ENCODE measurements at regions not wholly inside any gene's neighbourhood (a gene's known extent, or its start where the extent isn't known, plus 50 kb on each side); places are given as distances from the start of the nearest gene placed in this dataset.
"Not testable (repeated sequence)": the region's sequence is repeated elsewhere in the genome, so short reads cannot be mapped to it uniquely, and the experiment has no call there.

DNA sequence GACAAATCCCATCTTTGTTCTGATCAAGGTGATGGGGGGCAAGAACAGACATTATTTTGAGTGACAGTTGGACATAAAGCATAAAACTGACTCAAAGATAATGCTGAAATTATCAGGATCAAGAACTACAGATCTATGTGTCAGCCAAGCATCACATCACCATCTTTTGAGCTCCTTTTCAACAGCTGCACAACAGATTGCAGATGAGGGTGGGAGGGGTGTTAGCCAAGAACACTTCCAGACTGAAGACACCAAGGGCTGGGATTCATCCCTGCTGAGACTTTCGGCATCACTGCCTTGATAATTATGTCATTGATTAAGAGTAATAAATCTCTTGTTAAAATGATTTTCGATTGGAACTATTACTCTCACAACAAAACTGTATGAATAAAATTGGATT, 191.5 kb upstream of the NETO1 start:
- no peak for DNase-seq (ENCODE audit: low spot score)
- in situ Hi-C loops (cut with HindIII; ENCODE audit: low sequenced_read_pairs) = no loop called here

DNA sequence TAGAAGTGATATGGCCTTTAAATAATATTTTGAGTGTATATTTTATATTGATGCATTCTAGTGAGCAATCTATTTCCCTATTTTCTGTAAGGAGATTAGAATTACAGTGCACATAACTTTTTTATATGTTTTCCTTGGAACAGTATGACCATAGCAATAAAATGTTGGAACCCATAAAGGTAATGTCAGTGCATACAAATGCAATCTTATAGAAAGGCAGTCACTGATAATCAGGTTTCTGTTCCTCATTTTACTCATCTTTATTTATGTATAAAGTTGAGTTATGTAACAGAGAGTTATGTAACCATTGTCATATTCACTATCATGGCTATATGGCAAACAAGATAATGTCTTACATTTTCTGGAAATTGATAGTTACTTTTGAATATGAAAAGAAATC, 179.9 kb upstream of the NETO1 start:
- no peak for DNase-seq (ENCODE audit: low spot score)
- in situ Hi-C loops (cut with HindIII; ENCODE audit: low sequenced_read_pairs) = no loop called here

DNA sequence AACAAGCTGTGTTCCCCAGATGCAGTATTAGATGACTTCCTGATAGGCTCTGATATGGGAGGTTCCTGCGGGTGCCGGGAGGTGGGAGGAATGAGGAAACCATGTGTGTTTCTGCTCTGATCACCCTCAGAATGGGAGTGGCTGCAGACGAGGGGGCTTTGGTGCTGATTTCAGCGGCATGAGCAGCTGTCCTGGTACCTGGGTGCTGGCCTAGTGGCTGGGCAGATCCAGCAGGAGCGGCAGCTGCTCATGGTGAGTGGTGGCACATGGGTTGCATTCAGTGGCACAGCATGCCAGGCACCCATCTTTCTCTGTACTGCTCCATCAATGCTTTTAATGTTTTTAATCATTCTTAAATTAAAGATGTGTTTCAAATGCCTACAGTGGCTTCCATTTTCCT, 177.2 kb upstream of the NETO1 start:
- in situ Hi-C loops (cut with HindIII; ENCODE audit: low sequenced_read_pairs) = no loop called here
- no peak for DNase-seq (ENCODE audit: low spot score)

DNA sequence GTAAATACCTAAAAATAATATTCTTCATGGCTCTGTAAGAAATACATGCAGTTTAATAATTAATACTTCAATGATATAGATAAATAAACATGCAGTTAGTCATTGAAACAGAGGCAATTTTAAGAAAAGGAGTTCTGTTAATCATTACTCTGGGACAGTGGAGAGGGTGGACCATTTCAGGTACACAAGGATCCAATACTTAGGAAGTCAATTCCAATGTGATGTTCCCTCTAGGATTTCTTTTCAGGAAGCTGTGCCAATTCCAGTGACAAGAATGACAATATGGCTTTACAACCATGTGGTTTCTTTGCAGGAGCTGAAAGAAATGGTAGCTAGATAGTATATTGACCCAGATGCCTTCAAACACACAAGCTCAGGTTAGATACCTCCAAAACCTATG, 175.8 kb upstream of the NETO1 start:
- no peak for DNase-seq (ENCODE audit: low spot score)
- in situ Hi-C loops (cut with HindIII; ENCODE audit: low sequenced_read_pairs) = no loop called here

DNA sequence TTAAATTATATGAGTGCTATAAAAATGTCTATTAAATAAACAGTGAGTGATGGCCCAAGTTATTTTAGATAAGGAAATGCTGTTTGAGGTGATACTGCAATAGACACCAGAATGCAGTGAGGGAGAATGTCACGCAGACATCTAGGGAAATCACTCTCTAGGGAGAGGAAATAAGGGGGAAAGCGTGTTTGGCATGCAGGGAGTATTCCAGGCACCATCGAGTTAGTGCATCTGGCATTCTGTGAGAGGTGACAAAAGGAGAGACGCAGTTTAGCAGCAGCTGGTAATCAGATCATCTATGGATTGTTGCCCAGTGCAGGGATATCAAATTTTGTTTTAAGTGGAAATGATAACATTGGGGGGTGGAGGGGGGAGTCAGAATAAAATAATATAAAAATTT, 175.4 kb upstream of the NETO1 start:
- in situ Hi-C loops (cut with HindIII; ENCODE audit: low sequenced_read_pairs) = no loop called here

DNA sequence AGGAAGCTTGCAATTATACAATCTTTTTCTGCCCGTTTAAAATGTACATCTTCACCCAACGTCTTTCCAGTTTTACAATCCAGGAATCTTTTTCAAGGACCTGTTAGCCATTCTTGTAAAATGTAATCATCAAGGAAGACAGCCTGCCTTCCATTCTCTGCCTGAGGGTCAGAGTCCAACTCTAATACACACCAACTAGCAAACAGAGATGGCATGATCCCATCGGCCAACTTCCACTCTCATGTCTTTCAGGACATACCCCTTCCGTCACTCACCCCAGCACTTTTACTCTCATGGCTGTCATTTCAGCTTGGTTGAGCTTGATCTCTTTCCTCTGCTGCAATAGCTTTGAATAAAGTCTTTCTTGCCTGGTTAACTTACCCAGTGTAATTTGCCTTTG, 172.5 kb upstream of the NETO1 start:
- in situ Hi-C loops (cut with HindIII; ENCODE audit: low sequenced_read_pairs) = no loop called here
- no peak for DNase-seq (ENCODE audit: low spot score)

More for the DNA sequence above, 175.4 kb upstream of the NETO1 start:
- no peak for DNase-seq (ENCODE audit: low spot score)

DNA sequence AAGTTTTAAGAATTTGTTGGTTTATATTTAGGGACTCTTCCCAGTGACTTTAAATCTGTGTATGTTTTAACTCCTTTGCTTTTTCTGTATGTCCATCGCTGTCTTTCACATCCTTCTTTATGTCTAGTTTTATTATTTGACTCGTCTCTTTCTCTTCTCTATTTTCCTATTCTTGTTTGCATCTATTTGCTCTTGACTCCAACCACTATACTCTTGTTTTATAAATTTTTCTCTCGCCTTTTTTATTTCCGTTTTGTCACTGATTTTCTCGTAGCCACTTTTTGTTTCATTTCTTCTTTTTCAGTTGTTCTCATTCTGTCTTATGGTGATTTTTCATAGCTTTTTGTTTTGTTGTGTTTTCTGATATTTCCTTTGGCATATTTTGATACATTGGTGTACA, 170.5 kb upstream of the NETO1 start:
- in situ Hi-C loops (cut with HindIII; ENCODE audit: low sequenced_read_pairs) = no loop called here

DNA sequence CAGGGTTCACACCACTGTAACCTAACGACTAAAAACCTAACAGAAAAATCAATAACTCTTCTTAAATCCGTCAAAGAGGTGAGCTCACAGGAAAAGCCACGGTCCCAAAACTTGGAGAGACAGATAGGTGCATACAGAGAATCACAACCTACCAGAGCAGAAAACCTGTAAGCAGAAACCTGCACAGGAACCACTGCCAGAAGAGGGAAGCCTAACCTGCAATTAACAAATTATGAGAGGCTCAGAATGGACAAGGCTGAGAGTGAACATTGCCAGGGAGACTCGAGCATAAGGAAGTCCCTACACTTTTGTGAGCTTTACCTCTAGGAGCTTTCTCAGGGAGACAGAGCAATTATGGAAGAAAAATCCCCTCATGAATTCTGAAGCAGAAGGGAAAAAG, 156.2 kb upstream of the NETO1 start:
- in situ Hi-C loops (cut with HindIII; ENCODE audit: low sequenced_read_pairs) = no loop called here
- DNase-seq (ENCODE audit: low spot score) = no peak

More for the DNA sequence above, 170.5 kb upstream of the NETO1 start:
- DNase-seq (ENCODE audit: low spot score) = no peak

DNA sequence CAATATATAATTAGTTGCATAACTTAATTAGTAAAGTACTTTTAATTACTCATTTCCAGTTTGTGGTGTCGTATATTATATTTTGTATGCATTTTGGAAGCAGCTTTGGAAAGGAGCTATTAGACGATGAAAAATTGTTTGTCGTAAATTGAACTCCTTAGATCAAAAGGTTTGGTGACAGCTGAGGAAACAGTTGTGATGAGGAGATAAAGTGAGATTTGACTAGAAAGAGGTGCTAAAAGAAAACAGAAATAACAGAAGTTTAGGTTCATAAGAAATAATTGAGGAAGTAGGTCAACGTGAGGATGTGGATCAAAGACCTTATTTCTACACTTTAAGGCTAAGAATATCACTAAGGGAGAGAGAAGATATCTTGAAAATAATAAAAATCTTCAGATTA, 141.9 kb upstream of the NETO1 start:
- no peak for DNase-seq (ENCODE audit: low spot score)
- in situ Hi-C loops (cut with HindIII; ENCODE audit: low sequenced_read_pairs) = no loop called here

DNA sequence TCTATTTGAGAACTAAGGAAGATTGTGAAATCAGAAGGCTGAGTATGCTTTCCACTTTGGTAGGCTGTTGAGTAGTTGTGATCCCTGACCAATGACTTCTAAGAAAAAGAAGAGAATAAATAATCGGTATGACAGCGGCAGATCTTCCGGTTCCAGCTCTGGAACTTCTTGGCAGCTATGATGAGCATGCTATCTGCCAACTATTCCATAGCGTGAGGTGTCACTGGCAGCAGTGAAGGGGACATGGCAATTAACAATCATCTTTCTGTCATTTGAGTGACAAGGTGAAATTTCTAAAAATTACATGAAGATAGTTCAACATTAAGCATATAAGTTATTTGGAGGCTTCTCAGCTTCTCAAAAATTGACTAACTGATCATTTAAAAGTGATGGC, 140.1 kb upstream of the NETO1 start:
- no peak for DNase-seq (ENCODE audit: low spot score)
- in situ Hi-C loops (cut with HindIII; ENCODE audit: low sequenced_read_pairs) = no loop called here

DNA sequence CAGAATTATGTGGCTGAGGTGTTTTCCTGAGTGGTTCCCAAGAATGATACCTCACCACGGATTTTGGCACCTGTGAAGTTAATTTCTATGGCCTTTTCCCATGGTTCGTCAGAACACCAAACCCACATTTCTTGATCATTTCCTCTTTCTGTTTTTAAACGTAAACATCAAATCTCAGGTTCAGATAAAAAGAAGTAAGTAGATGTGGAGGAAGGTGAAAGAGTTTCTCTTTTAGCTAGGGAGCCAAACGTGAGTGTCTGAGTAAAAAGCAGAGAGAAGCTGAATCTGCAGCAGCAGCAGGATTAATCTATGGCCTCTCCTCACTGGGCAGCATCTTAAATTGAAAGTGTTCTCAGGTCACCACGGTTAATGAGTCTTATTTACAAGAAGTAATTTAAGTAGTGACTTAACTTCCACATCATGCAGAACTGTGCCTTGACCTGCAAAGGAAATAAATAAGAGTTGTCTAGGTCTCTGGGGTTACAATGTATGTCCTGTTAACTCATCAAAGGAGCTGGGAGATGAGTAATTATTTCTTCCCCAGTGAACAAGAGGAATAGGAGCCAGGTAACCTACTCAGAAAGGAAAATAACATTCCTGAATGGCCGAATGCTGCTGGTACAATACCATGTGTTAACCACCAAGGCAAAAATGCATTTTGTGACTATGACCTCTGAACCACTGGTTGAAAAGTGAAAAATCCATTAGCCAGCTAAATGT, 139.6 kb upstream of the NETO1 start:
- no peak for DNase-seq (ENCODE audit: low spot score)
- in situ Hi-C loops (cut with HindIII; ENCODE audit: low sequenced_read_pairs) = no loop called here

DNA sequence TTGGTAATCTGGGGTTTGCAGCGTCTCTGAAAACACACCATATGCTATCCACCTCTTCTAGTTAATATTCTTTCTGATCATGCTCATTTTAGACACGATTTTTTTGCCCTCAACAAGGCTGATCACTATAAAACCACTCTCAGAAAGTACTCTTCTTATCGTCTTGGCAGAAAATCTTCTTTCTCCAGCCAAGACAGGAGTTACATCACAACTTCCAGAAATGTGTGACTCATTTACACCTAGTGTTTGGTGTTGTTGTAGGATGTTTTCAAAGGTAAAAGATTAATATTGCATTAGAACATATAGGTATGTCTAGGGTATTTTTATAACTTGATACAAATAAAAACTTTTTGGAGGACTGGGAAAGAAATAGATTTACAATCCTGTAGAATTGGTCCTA, 138.5 kb upstream of the NETO1 start:
- no peak for DNase-seq (ENCODE audit: low spot score)
- in situ Hi-C loops (cut with HindIII; ENCODE audit: low sequenced_read_pairs) = no loop called here

DNA sequence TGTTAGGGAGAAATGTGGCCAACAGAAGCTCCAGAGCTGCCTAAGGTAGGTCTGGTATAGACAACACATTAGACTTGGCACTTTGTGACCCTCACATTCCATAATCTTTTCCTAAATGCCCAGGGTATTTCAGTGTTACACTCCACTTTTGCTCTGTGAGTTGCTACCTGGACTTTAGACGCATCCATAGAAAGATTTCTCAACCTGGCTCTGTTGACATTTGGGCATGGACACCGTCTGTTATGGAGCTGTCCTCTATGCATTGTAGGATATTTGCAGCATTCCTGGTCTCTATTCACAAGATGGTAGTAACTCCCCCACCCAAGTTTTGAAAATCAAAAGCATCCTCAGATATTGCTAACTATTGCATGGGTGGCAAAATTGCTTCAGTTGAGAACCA, 136.5 kb upstream of the NETO1 start:
- no peak for DNase-seq (ENCODE audit: low spot score)
- in situ Hi-C loops (cut with HindIII; ENCODE audit: low sequenced_read_pairs) = no loop called here

DNA sequence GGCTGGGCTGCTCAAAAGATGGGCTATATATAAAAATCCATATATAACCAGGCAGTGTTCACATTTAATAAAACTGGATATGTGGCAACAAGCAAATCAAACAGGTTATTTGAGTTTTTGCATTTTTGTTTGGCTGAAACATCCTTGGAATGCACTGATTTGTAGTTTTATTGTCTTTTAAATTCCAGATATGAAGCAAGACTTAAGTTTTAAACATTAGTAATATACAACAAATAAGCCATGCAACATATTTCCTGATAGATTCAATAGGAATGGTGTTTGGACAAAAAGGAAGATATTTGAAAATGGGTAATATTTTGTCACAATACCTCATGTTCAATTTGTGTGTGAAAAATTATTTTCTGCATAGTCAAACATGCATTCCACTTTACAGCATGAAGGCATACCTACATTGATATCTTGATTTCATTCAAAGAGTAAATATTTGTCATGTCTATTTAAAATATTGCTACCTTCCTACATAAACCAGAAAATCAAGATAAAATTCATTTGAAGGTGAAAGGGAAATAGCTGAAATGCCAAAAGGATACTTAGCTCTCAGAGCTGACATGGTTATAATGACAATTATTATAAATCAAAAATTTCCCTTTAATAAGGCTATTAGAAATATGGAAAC, 132.3 kb upstream of the NETO1 start:
- in situ Hi-C loops (cut with HindIII; ENCODE audit: low sequenced_read_pairs) = no loop called here
- DNase-seq (ENCODE audit: low spot score) = no peak

DNA sequence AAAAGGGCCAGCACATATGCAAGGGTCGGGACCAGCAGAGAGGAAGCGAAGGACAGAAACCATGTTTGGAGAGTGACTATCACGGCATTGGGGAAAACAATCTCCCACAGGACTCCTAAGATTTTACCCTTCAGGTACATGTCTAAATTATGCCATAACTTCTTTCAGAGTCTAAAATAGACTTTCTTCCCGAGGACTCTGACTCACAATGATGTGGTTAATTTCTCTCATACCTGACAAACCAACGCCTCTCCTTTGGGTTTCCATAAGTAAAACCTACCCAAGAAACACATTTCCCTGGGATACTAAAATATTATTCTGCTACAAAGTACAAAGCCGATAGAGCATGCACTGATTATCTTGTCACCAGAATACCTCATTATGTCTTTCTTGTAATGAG, 127.8 kb upstream of the NETO1 start:
- no peak for DNase-seq (ENCODE audit: low spot score)
- in situ Hi-C loops (cut with HindIII; ENCODE audit: low sequenced_read_pairs) = no loop called here

DNA sequence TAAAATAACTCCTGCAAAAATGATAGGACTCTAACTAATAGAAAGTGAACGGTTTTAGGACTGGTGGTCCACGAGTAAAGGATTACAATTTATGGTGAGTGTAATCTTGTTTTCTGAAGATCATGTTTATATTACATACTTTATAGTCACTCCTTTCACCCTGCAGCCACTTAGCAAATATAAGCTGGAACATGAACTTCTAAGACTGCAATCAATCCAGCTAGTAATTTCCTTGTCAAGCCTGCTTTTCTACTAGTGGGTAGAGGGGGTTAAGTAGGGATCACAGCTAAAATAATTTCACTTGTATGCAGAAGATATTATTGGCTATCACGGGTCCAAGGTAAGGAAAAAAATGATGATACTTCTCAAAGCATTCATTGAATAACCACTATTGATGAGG, 125.5 kb upstream of the NETO1 start:
- DNase-seq (ENCODE audit: low spot score) = no peak
- in situ Hi-C loops (cut with HindIII; ENCODE audit: low sequenced_read_pairs) = no loop called here

DNA sequence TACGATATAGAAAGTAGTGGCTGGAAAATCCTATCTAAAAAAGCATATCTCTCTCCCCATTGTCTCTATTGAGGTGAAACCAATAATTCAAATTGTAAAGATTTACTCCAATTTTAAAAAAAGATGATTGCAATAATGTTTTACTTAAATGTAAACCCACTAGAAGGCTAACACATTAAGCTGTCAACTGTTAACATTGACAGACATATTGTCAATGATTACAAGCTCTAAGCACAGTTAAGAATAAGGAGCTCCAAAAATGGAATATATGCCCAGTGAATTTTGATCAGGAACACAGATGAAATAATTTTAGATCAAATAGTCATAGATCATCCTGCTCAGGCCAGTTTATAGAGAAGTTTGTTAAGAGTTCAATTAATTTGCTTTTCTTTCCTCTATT, 123.6 kb upstream of the NETO1 start:
- in situ Hi-C loops (cut with HindIII; ENCODE audit: low sequenced_read_pairs) = no loop called here

DNA sequence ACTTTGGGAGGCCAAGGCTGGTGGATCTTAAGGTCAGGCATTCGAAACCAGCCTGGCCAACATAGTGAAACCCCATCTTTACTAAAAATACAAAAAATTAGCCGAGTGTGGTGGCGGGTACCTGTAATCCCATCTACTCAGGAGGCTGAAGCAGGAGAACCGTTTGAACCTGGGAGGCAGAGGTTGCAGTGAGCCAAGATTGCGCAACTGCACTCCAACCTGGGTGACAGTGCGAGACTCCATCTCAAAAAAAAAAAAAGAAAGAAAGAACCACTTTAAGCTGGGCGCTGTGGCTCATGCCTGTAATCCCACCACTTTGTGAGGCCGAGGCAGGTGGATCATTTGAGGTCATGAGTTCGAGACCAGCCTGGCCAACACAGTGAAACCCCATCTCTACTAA, 119.8 kb upstream of the NETO1 start:
- in situ Hi-C loops (cut with HindIII; ENCODE audit: low sequenced_read_pairs); DNase-seq (ENCODE audit: low spot score): not testable (repeated sequence)

More for the DNA sequence above, 123.6 kb upstream of the NETO1 start:
- DNase-seq (ENCODE audit: low spot score) = no peak

DNA sequence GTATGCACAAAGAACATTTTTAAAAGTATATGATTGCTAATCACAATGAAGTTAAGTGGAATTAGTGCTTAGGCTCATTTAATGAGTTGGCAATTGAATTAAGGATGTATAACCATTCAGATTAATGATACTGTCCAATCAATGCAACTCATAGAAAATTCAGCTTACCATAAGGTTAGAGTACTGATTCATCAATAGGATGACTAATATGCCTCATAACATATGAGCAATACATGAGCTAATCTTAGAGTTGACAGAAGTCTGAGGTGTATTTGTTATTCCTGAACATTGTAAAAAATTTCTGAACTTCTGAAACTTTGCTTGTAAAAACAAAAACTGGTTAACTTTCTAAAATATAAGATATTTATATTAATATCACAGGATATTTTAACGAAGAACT, 118.3 kb upstream of the NETO1 start:
- DNase-seq (ENCODE audit: low spot score) = no peak
- in situ Hi-C loops (cut with HindIII; ENCODE audit: low sequenced_read_pairs) = no loop called here

DNA sequence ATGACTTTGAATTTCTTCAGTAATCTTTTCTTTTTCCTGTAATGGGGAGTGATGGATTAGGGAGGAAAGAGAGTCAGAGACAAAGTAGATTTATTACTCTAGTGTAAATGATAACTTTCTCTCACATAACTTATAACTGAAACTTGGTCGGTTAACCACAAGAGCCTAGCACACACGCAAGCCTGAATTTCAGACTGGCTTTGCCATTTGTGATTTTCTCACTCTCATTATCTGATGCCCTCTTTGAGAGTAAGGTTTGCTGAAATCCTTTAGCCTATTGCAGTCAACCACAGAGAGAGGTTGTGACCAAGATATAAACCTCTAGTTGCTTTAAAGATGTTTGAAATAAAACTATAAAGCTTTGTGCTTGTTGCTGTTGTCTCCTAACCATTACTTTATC, 117.9 kb upstream of the NETO1 start:
- in situ Hi-C loops (cut with HindIII; ENCODE audit: low sequenced_read_pairs) = no loop called here
- no peak for DNase-seq (ENCODE audit: low spot score)

DNA sequence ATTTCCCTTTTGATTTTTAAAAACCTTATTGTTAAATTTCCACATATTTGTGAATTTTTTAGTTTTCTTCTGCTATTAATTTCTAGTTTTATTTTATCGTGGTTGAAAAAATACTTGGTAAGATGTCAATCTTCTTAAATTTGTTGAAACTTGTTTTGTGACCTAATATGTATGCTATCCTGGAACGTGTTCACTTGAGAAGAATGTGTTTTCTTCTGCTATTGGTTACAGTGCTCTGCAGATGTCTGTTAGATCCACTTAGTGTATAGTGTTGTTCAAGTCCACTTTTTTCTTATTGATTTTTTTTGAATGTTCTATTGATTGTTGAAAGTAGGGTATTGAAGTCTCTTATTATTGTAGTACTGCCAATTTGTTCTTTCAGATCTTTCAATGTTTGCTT, 116.5 kb upstream of the NETO1 start:
- DNase-seq (ENCODE audit: low spot score) = no peak
- in situ Hi-C loops (cut with HindIII; ENCODE audit: low sequenced_read_pairs) = no loop called here
